Vagina (tissue), 2 donors: ENCODE measurements at regions not wholly inside any gene's neighbourhood (a gene's known extent, or its start where the extent isn't known, plus 50 kb on each side); places are given as distances from the start of the nearest gene placed in this dataset.

Experiments
- DNase-seq, 2 donors: peaks; one replicate each; pipeline ENCODE4 v3.0.0-alpha.2; 2017; ENCODE audit errors: extremely low spot score in 2 of 2
- H3K27ac ChIP-seq: fragments of 200-600 bp; sonication (generic); one replicate; pipeline ENCODE4 v1.5.1; 2019
- H3K27me3 ChIP-seq: fragments of 200-600 bp; sonication (generic); one replicate; pipeline ENCODE4 v1.5.1; 2019
- H3K36me3 ChIP-seq, 2 donors: fragments of 200-600 bp; sonication (generic); one replicate each; pipeline ENCODE4 v1.5.1; 2017 to 2019
- H3K4me1 ChIP-seq: fragments of 200-600 bp; sonication (generic); one replicate; pipeline ENCODE4 v1.5.1; 2019
- H3K4me3 ChIP-seq, 2 donors: fragments of 200-600 bp; sonication (generic); 1 replicate in 1 of 2; 2 replicates in 1 of 2; pipeline ENCODE4 v1.5.1; 2016 to 2019
- H3K9me3 ChIP-seq: fragments of 200-600 bp; sonication (generic); one replicate; pipeline ENCODE4 v1.5.1; 2019
- CTCF ChIP-seq, 3 experiments: fragments of 450-650 bp in 2 of 3; fragments of 200-600 bp in 1 of 3; sonication (generic) in 1 of 3; IDR thresholded peaks; one replicate each; pipeline ENCODE4 v1.5.1; 2017 to 2019; ENCODE audit warnings: antibody characterized with exemption in 3 of 3, mild to moderate bottlenecking in 2 of 3, moderate library complexity in 2 of 3
- POLR2A ChIP-seq, 2 donors: fragments of 450-650 bp; IDR thresholded peaks; one replicate each; pipeline ENCODE4 v1.6.1; 2017; ENCODE audit warnings: antibody characterized with exemption in 2 of 2, mild to moderate bottlenecking in 2 of 2, moderate library complexity in 2 of 2
- POLR2AphosphoS5 ChIP-seq, 2 donors: sonication (generic); formaldehyde crosslinking; IDR thresholded peaks; one replicate each; pipeline ENCODE4 v1.9.0; 2017; ENCODE audit warnings: antibody characterized with exemption in 2 of 2, mild to moderate bottlenecking in 2 of 2, low read depth in 1 of 2; ENCODE audit not compliant: insufficient read depth in 1 of 2
- intact Hi-C: fragments of 100-400 bp; cut with DNase I; formaldehyde crosslinking; loops from one replicate; pipeline ENCODE4 v1.15.1; 2023

DNA sequence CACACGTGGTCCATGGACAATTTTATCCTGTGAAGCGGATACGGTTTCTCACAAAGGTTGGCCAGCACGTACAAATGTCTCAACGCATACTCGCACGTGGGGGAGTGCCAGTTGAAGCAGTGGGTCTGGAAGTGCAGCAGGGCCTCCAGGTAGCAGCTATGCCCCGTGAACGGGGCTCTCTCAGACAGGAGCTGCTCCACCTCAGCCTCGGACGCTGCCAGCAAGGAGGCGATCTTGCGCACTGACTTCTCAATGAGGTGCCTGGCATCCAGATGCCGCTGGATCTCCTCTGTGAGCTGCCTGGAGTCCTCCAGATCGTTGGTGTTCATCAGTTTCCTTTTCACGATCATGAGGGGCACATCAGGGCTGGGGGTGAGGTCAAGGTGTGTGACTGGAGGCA is 2272.0 kb downstream of the PCDH9 start:
- TF ChIP-seq POLR2A (IDR thresholded peaks at IDR 0.05) = no peak
- no peak for TF ChIP-seq POLR2AphosphoS5 (IDR thresholded peaks at IDR 0.05; ENCODE audit: insufficient read depth in 1 of 2, low read depth in 1 of 2)
- no peak for TF ChIP-seq CTCF (IDR thresholded peaks at IDR 0.05)
- no peaks in the 10 kb centered on the region for H3K27me3 ChIP-seq
- H3K9me3 ChIP-seq = no peaks in the 10 kb centered on the region
- no peak for DNase-seq
- no peaks in the 10 kb centered on the region for H3K4me1 ChIP-seq
- H3K27ac ChIP-seq = no peak overlapping the region
- H3K4me3 ChIP-seq = no peak overlapping the region
- H3K36me3 ChIP-seq = no peaks in the 10 kb centered on the region
- intact Hi-C loops = no loop called here

- intact Hi-C loops = no loop called here
- TF ChIP-seq POLR2AphosphoS5 (IDR thresholded peaks at IDR 0.05; ENCODE audit: insufficient read depth in 1 of 2, low read depth in 1 of 2) (no peak), CTCF (IDR thresholded peaks at IDR 0.05) (no peak), POLR2A (IDR thresholded peaks at IDR 0.05) (no peak)
- no peak for DNase-seq
- H3K4me1 ChIP-seq = no peaks in the 10 kb centered on the region
- no peaks in the 10 kb centered on the region for H3K9me3 ChIP-seq
- no peak overlapping the region for H3K4me3 ChIP-seq
- H3K36me3 ChIP-seq = no peaks in the 10 kb centered on the region
- H3K27me3 ChIP-seq = no peaks in the 10 kb centered on the region
- no peak overlapping the region for H3K27ac ChIP-seq
Measured at GRCh38 chr13:64938660-64939059, 2291.5 kb downstream of the PCDH9 start.

DNA sequence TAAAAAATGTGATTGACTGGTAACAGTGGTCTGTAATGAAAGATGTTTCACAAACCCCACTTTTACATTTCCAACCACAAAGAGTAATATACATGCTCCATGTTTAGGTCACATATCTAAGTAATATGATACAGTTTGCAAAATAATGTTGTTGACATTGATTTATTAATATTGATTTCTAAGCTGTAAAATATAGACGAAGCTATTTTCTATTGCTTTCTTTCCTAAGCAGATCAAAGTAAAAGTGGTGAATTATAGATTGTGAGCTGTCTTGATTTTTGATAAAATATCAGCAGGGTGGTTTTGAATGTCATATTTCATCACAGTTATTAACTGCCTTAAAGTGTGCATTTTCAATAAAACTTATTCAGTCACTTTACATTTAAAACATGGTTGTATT is 2292.8 kb downstream of the PCDH9 start:
- no peaks in the 10 kb centered on the region for H3K9me3 ChIP-seq
- intact Hi-C loops = no loop called here
- no peak overlapping the region for H3K4me3 ChIP-seq
- H3K36me3 ChIP-seq = no peaks in the 10 kb centered on the region
- no peak overlapping the region for H3K27ac ChIP-seq
- TF ChIP-seq POLR2AphosphoS5 (IDR thresholded peaks at IDR 0.05; ENCODE audit: insufficient read depth in 1 of 2, low read depth in 1 of 2) (no peak), POLR2A (IDR thresholded peaks at IDR 0.05) (no peak), CTCF (IDR thresholded peaks at IDR 0.05) (no peak)
- H3K4me1 ChIP-seq = no peaks in the 10 kb centered on the region
- no peaks in the 10 kb centered on the region for H3K27me3 ChIP-seq
- no peak for DNase-seq

DNA sequence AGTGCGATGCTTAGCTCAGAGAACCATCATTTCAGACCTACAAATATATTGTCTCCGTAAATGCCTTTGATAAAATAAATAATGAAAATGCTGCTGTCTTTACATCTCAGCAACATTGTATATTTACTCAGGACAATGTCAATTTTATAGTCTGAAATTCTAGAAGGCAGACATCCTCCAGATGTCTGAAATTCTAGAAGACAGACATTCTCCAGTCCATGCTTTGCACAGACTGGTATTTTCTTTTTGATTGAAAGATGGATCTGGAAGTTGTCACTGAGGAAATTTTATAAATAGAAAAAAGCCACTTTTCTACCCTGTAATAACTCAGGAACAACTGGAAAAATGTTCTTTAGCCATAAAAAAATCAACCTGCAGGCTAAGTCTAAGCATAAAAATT is 2293.3 kb downstream of the PCDH9 start:
- Histone ChIP-seq H3K27me3 (no peaks in the 10 kb centered on the region), H3K36me3 (no peaks in the 10 kb centered on the region), H3K27ac (no peak overlapping the region), H3K4me3 (no peak overlapping the region), H3K4me1 (no peaks in the 10 kb centered on the region), H3K9me3 (no peaks in the 10 kb centered on the region)
- DNase-seq = no peak
- TF ChIP-seq POLR2A (IDR thresholded peaks at IDR 0.05) = no peak
- intact Hi-C loops = no loop called here

GRCh38 chr13:64935441-64935840 is 2294.7 kb downstream of the PCDH9 start:
- H3K36me3 ChIP-seq = no peaks in the 10 kb centered on the region
- H3K4me1 ChIP-seq = no peaks in the 10 kb centered on the region
- no peak for TF ChIP-seq POLR2A (IDR thresholded peaks at IDR 0.05)
- no peak for TF ChIP-seq POLR2AphosphoS5 (IDR thresholded peaks at IDR 0.05; ENCODE audit: insufficient read depth in 1 of 2, low read depth in 1 of 2)
- TF ChIP-seq CTCF (IDR thresholded peaks at IDR 0.05) = no peak
- H3K9me3 ChIP-seq = no peaks in the 10 kb centered on the region
- intact Hi-C loops = no loop called here
- DNase-seq = no peak
- H3K27me3 ChIP-seq = no peaks in the 10 kb centered on the region
- no peak overlapping the region for H3K27ac ChIP-seq
- no peak overlapping the region for H3K4me3 ChIP-seq
